ENCODE measurements at regions not wholly inside any gene's neighbourhood (a gene's known extent, or its start where the extent isn't known, plus 50 kb on each side); places are given as distances from the start of the nearest gene placed in this dataset.
"Not testable (repeated sequence)": the region's sequence is repeated elsewhere in the genome, so short reads cannot be mapped to it uniquely, and the experiment has no call there.

- no peaks in the 10 kb centered on the region for H3K9me3 Mint-ChIP-seq (ENCODE audit: unreplicated experiment)
- DNase-seq (ENCODE audit: low spot score) = no peak
- no peaks in the 10 kb centered on the region for H3K4me1 Mint-ChIP-seq (ENCODE audit: unreplicated experiment)
- no peak overlapping the region for H3K27ac Mint-ChIP-seq (ENCODE audit: unreplicated experiment)
- H3K27me3 Mint-ChIP-seq (ENCODE audit: unreplicated experiment) = no peaks in the 10 kb centered on the region
- H3K36me3 Mint-ChIP-seq (ENCODE audit: low read depth, unreplicated experiment) = no peaks in the 10 kb centered on the region
- H3K4me3 Mint-ChIP-seq (ENCODE audit: unreplicated experiment) = no peak overlapping the region
- TF ChIP-seq CTCF (IDR thresholded peaks at IDR 0.05; ENCODE audit: unreplicated experiment) = no peak
Observed at GRCh38 chr7:37571806-37572205, 111.8 kb upstream of the GPR141 start.

GRCh38 chr7:37577412-37577811, 106.2 kb upstream of the GPR141 start:
- no peaks in the 10 kb centered on the region for H3K9me3 Mint-ChIP-seq (ENCODE audit: unreplicated experiment)
- H3K4me1 Mint-ChIP-seq (ENCODE audit: unreplicated experiment) = peaks cover 3% of the 10 kb centered on the region
- no peak overlapping the region for H3K27ac Mint-ChIP-seq (ENCODE audit: unreplicated experiment)
- TF ChIP-seq CTCF (IDR thresholded peaks at IDR 0.05; ENCODE audit: unreplicated experiment) = no peak
- H3K27me3 Mint-ChIP-seq (ENCODE audit: unreplicated experiment) = no peaks in the 10 kb centered on the region
- no peak for DNase-seq (ENCODE audit: low spot score)
- H3K36me3 Mint-ChIP-seq (ENCODE audit: low read depth, unreplicated experiment) = no peaks in the 10 kb centered on the region
- no peak overlapping the region for H3K4me3 Mint-ChIP-seq (ENCODE audit: unreplicated experiment)

- Mint-ChIP-seq H3K4me3 (ENCODE audit: unreplicated experiment) (no peak overlapping the region), H3K9me3 (ENCODE audit: unreplicated experiment) (no peaks in the 10 kb centered on the region), H3K27me3 (ENCODE audit: unreplicated experiment) (no peaks in the 10 kb centered on the region), H3K36me3 (ENCODE audit: low read depth, unreplicated experiment) (no peaks in the 10 kb centered on the region), H3K4me1 (ENCODE audit: unreplicated experiment) (peaks cover 3% of the 10 kb centered on the region), H3K27ac (ENCODE audit: unreplicated experiment) (no peak overlapping the region)
- no peak for DNase-seq (ENCODE audit: low spot score)
- TF ChIP-seq CTCF (IDR thresholded peaks at IDR 0.05; ENCODE audit: unreplicated experiment) = no peak
Observed at GRCh38 chr7:37577901-37578300, 105.7 kb upstream of the GPR141 start.

GRCh38 chr7:37578350-37578749, 105.2 kb upstream of the GPR141 start:
- Mint-ChIP-seq H3K4me3 (ENCODE audit: unreplicated experiment) (no peak overlapping the region), H3K36me3 (ENCODE audit: low read depth, unreplicated experiment) (no peaks in the 10 kb centered on the region), H3K27me3 (ENCODE audit: unreplicated experiment) (no peaks in the 10 kb centered on the region), H3K4me1 (ENCODE audit: unreplicated experiment) (peaks cover 3% of the 10 kb centered on the region), H3K9me3 (ENCODE audit: unreplicated experiment) (no peaks in the 10 kb centered on the region), H3K27ac (ENCODE audit: unreplicated experiment) (no peak overlapping the region)
- no peak for TF ChIP-seq CTCF (IDR thresholded peaks at IDR 0.05; ENCODE audit: unreplicated experiment)
- DNase-seq (ENCODE audit: low spot score) = no peak

- H3K4me1 Mint-ChIP-seq (ENCODE audit: unreplicated experiment) = peaks cover 9% of the 10 kb centered on the region
- TF ChIP-seq CTCF (IDR thresholded peaks at IDR 0.05; ENCODE audit: unreplicated experiment) = no peak
- H3K4me3 Mint-ChIP-seq (ENCODE audit: unreplicated experiment) = no peak overlapping the region
- no peak for DNase-seq (ENCODE audit: low spot score)
- no peaks in the 10 kb centered on the region for H3K9me3 Mint-ChIP-seq (ENCODE audit: unreplicated experiment)
- H3K27me3 Mint-ChIP-seq (ENCODE audit: unreplicated experiment) = no peaks in the 10 kb centered on the region
- no peak overlapping the region for H3K27ac Mint-ChIP-seq (ENCODE audit: unreplicated experiment)
- H3K36me3 Mint-ChIP-seq (ENCODE audit: low read depth, unreplicated experiment) = no peaks in the 10 kb centered on the region
Observed at GRCh38 chr7:37580376-37580775, 103.2 kb upstream of the GPR141 start.

- H3K4me1 Mint-ChIP-seq (ENCODE audit: unreplicated experiment); H3K36me3 Mint-ChIP-seq (ENCODE audit: low read depth, unreplicated experiment); H3K27ac Mint-ChIP-seq (ENCODE audit: unreplicated experiment); DNase-seq (ENCODE audit: low spot score); H3K4me3 Mint-ChIP-seq (ENCODE audit: unreplicated experiment); H3K27me3 Mint-ChIP-seq (ENCODE audit: unreplicated experiment); H3K9me3 Mint-ChIP-seq (ENCODE audit: unreplicated experiment): not testable (repeated sequence)
Observed at GRCh38 chr7:37584651-37585463, 98.7 kb upstream of the GPR141 start.
